HL-60/S4 treated with retinoic acid at 250 ng/mL for 4 days and 3 days (cell line): ENCODE measurements at regions not wholly inside any gene's neighbourhood (a gene's known extent, or its start where the extent isn't known, plus 50 kb on each side); places are given as distances from the start of the nearest gene placed in this dataset.

ENCODE experiments used
- in situ Hi-C: fragments of 300-500 bp; cut with MboI; formaldehyde crosslinking; loops from 2 replicates; pipeline ENCODE4 v1.7.0; 2022; ENCODE audit warnings: low sequenced_read_pairs

DNA sequence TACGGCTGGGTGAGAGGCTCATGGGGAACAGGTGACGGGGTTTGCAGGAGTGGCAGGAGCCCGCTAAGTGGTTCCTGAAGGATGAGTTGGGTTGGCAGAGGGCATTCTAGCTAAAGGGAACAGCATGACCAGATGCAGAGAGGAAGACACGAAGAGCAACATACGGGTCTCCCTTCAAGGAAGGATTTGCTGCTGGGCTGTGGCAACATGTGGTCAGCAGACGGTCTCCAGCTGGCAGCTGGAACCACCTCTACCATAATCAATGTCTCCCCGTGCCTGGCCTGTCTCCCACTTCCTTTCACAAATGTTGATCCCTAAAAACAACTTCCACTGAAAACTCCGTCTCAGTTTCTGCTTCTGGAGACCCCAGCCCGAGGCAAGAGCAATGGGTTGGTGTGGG is 80.6 kb upstream of the SULF2 start:
- in situ Hi-C loops, result no loop called here

DNA sequence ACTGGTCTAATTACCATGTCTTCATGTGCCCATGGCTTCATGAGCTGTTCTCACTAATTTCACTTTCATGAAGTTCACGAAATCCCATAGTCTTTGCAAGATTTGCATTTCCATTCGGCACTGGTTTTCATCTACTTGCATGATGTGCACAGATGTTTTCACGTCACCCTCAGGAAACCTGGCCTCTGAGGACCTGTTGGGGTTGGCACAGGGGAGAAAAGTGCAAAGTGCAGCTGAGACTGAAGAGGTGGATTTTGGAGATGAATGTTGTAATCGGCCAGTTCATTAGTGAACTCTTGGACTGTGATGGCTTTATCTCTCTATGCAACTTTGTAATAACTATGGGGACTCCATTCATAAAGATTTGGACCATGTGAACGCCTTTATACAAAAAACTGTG is 80.2 kb upstream of the SULF2 start:
- in situ Hi-C loops, result no loop called here

- in situ Hi-C loops, result no loop called here
Measured at GRCh38 chr20:47863981-47864380, 78.7 kb upstream of the SULF2 start.

DNA sequence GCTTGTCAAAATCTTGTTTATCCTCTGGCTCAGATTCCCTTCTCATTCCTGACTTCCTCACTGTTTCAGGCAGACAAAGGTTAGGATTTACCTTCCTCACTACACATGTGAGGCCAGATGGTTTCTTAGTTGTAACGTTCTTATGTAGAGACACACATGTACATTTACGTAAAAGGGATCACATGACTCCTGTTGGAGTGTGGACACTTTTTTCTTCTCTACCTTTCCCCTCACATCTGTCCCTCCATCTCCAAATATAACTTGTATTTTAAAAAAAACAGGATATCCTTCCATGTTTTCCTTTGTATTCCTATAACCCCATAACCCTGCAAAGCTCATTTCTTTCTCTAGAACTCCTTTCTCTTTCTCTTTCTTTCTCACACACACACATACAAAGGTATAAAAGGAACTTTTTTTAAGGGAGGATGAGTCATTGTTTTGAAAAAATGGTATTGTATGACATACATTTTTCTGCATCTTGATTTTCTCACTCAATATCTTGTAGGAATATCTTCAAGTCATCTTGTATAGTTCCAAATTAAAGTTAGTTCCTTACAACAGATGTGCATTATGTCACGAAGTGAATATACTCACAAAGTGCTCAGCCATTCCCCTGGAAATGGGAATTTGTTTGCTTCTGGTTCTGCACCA is 78.2 kb upstream of the SULF2 start:
- in situ Hi-C loops, result no loop called here

DNA sequence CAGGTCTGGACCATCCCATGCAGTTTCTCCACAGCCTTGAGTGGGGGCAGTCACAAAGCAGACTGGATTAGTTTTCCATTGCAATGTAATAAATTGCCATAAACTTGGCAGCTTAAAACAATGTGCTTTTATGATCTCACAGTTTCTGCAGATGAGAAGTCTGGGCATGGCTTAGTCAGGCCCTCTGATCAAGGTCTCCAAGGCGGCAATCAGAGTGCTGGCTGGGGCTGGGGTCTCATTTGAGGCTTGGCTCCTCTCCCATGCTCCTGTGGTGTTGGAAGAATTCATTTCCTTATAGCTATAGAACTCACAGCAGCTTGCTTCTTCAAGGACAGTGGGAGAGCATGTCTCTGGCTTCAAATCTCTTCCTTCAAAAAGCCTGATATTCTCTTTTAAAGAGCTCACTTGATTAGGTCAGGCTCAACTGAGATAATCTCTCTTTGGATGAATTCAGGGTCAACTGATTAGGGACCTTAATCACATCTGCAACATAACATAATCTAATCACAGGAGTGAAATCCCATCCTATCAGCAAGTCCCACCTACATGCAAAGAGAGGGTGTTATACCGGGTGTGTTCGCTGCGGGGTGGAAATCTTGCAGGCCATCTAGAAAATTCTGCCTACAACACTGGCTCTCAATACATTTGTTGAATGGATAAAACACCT is 77.4 kb upstream of the SULF2 start:
- in situ Hi-C loops, result no loop called here

- in situ Hi-C loops, result no loop called here
Measured at GRCh38 chr20:47861116-47861515, 75.8 kb upstream of the SULF2 start.

DNA sequence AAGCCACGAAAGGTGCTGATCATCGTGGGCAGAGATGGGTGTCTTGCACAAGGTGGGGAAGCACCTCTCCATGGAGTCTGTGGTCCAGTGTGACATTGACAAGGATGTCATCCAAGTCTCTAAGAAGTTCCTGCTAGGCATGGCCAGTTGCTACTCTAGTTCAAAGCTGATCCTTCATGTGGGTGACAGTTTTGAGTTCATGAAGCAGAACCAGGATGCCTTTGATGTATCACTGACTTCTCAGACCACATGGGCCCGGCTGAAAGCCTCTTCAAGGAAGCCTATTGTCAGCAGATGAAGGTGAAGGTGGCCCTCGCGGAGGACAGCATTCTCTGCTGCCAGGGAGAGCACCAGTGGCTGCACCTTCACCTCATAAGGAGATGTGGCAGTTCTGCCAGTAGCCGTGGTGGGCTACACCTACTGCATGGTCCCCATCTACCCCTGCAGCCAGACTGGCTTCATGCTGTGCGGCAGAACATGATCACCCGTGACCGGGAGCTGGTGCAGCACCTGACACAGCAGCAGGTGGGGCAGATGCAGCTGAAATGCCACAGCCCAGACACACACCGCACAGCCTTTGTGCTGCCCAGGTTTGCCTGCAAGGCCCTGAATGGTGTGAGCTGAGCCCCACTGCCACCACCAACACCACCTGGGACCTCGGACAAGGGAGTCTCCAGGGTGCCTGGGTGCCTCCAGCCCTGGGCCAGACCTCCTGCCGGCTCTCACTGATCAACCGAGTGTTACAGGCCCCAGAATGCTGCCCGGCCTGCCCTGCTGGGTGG is 75.0 kb upstream of the SULF2 start:
- in situ Hi-C loops, result no loop called here

GRCh38 chr20:47859278-47859677 is 74.0 kb upstream of the SULF2 start:
- in situ Hi-C loops, result no loop called here

DNA sequence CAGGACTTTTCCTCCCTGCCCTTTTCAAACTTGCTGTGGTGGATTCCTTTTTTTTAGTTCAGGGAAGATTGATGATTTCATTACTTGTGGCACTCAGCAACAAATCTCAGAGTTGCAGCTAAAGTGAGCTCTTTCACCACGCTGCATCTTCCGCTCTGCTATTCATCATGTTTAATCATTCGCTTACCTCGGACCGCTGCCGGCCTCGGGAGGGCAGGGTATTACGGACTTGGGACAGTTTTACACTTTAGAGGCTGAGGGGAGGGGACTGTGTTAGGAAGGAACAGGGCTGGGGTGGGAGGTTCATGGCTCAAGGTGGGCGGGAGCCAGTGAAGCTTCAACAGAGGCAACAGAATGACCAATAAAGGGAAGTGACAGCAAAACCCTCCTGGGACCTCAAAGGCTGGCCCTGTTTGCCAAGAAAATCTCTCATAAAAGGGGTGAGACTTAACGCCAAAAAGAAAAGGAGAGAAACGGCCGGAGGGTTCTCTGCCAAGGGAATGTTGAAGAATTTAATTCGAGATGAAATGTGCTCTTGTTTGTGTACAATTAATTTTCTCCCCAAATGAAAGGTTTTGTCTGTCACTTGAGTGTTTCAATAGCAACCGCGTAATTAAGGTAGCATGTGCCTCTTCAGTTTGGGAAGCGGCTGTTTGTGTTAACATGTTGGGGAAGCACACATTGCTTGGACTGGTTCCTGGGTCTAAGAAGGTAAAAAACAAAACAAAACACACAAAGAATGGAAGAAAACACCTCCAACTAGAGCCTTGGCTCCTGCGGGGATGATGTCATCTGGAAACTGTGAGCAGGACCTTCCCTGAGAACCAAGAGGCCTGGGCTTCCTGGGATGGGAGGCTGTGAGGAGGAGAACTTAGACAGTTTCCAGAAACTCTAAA is 72.5 kb upstream of the SULF2 start:
- in situ Hi-C loops, result no loop called here

GRCh38 chr20:47857187-47857568 is 71.9 kb upstream of the SULF2 start:
- in situ Hi-C loops, result no loop called here

DNA sequence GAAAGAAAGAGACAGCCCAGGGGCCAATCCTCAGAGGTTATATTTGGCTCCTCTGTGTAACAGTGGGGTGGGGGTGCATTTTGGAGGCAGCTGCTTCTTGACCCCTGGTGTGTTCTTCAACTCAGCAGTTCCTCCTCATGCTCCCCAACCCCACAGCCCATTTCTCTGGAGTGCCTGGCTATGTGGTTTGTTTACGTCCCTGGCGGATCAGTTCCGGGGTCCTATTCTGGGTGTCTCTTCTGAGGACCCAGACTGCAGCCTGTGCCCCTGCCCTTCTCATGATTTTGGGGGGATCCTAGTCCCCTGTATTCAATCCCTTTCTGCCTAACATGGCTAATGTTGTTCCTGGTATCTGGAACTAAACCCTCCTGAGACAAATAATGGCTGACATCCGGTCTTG is 70.5 kb upstream of the SULF2 start:
- in situ Hi-C loops, result no loop called here

DNA sequence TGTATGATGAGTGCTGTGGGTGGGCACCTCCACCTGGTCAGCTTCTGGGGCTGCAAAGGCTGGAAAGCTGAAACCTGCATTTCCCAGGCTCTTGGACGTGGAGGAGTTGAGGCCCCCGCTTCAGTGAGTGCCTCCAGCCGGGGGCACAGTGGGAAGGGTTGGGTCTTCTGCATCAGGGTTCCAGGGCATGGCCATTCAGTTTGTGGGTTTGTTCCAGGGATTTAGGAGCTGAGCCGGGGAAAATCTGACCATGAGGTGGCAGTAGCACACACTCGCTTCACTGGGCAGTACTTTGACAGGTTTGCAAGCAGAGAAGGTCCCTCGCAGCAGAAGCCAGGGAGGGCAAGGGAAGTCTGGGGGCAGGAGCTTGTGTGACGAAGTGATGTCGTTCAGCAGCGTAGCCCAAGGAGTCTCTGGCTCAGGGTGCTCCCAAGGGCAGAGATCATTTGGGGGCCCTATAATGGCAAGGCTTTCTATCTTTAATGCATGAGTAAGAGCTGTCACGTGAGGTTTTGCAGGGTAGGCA is 69.5 kb upstream of the SULF2 start:
- in situ Hi-C loops, result no loop called here

DNA sequence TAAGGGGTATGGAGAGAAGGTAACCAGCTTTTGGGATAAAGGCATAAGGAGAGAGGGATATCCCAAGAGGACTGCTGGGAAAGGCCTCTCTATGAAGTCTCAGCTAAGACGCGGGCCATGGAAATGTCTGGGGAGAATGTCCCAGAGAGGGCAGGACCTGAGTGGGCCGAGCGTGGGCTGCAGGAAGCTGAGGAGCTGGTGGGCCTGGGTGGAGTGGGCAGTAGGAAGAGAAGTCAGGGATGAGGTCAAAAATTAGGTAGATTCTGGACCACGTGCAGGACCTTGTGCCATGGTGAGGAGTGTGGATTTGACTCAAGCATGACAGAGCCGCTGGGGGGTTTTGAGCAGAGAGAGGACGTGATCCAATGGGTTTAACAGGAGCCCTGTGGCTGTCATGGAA is 66.5 kb upstream of the SULF2 start:
- in situ Hi-C loops, result no loop called here

- in situ Hi-C loops, result no loop called here
Measured at GRCh38 chr20:47850146-47850545, 64.9 kb upstream of the SULF2 start.

DNA sequence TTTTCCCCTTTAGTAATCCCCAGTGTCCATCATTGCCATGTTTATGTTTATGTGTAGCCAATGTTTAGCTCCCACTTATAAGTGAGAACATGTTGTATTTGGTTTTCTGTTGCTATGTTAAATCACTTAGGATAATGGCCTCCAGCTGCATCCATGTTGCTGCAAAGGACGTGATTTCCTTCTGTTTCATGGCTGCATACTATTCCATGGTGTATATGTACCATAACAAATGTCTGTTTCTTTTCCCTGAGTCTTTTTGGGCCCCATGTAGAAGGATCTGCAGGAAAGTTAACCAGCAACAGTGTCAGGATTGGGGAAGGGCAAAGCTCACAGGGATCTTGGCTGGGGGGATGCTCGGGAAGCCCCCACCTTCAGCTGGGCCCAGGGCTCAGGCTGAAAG is 64.3 kb upstream of the SULF2 start:
- in situ Hi-C loops, result loop anchor here (10.0 kb wide), 1 partner anchor 45 kb away; no protein-coding TSS in a partner anchor

DNA sequence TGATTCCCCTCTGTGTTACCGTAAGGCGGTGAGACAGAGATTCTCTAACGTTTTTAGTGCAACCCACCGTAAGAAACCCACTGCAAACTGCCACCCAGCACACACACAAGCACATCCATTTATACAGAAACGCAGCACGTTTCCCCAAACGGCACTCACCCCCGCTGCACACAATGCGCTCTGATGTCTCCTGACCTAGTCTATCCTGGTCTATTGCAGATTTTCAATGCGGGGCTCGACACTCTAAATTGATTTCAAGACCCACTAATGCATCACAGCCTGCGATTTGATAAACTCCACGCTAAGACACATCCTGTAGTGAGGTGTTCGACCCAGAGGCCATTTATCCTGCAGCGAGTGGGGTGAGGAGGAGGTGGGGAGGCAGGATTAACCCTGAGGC is 63.7 kb upstream of the SULF2 start:
- in situ Hi-C loops, result loop anchor here (10.0 kb wide), 1 partner anchor 46 kb away; no protein-coding TSS in a partner anchor

GRCh38 chr20:47848534-47848933 is 63.3 kb upstream of the SULF2 start:
- in situ Hi-C loops, result loop anchor here (10.0 kb wide), 1 partner anchor 46 kb away; no protein-coding TSS in a partner anchor

DNA sequence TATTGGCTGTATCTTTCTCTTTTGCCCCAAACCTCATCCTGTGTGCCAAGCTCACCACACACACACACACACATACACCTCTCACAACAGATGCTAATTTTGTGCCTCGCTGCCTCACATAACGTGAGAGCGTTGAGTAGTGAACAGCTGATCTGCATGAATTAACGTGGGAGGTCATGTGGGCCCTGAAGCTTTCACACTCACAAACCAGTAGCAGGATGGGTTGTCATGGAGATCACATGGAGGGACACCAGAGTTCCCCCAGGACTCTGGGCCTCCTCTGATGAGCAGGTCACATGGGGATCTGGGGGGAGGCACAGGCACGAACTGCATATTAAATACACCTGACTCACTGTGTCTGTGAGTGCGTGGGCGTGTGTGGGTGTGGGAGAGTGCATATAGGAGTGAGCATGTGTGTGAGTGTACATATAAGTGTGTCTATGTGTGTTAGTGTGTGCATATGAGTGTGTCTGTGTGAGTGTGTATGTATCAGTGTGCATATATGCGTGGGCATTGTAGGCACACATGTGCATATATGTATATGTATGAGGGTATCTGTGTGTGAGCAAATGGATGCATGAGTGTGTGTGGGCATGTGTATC is 62.7 kb upstream of the SULF2 start:
- in situ Hi-C loops, result loop anchor here (10.0 kb wide), 1 partner anchor 47 kb away; no protein-coding TSS in a partner anchor

GRCh38 chr20:47847220-47847619 is 61.9 kb upstream of the SULF2 start:
- in situ Hi-C loops, result loop anchor here (10.0 kb wide), 1 partner anchor 48 kb away; no protein-coding TSS in a partner anchor

GRCh38 chr20:47846651-47847050 is 61.4 kb upstream of the SULF2 start:
- in situ Hi-C loops, result loop anchor here (10.0 kb wide), 1 partner anchor 48 kb away; no protein-coding TSS in a partner anchor
